Keratinocyte (primary cell): ENCODE measurements at regions not wholly inside any gene's neighbourhood (a gene's known extent, or its start where the extent isn't known, plus 50 kb on each side); places are given as distances from the start of the nearest gene placed in this dataset.

Source experiments
- DNase-seq: peaks from one replicate; pipeline ENCODE4 v3.0.0-alpha.2; 2011; ENCODE audit warnings: low read depth, missing footprints, low spot score
- FAIRE-seq: peaks from 2 replicates; lab custom pipeline; 2011; peaks lifted over from hg19 to GRCh38; lab: Jason Lieb, UNC
- H2AFZ ChIP-seq: 2 replicates; pipeline ENCODE4 v1.6.0; 2012; ENCODE audit warnings: low read length, control low read depth, inconsistent platforms; ENCODE audit not compliant: control insufficient read depth
- H3K27ac ChIP-seq: 2 replicates; pipeline ENCODE4 v1.5.1; 2011; ENCODE audit warnings: low read length; ENCODE audit not compliant: control insufficient read depth, insufficient read depth
- H3K27me3 ChIP-seq: 3 replicates; pipeline ENCODE4 v1.6.0; 2011; ENCODE audit warnings: low read length; ENCODE audit not compliant: control insufficient read depth, insufficient read depth; ENCODE audit errors: extremely low read depth
- H3K36me3 ChIP-seq, 2 experiments: 2 replicates in 1 of 2; 3 replicates in 1 of 2; pipeline ENCODE4 v1.5.1; 2011; ENCODE audit warnings: low read length in 2 of 2, mild to moderate bottlenecking in 1 of 2; ENCODE audit not compliant: control insufficient read depth in 2 of 2, insufficient read depth in 2 of 2; ENCODE audit errors: extremely low read depth in 1 of 2
- H3K4me1 ChIP-seq: 3 replicates; pipeline ENCODE4 v1.5.1; 2011; ENCODE audit warnings: low read length; ENCODE audit not compliant: control insufficient read depth, insufficient read depth; ENCODE audit errors: extremely low read depth
- H3K4me2 ChIP-seq: 3 replicates; pipeline ENCODE4 v1.6.0; 2011; ENCODE audit warnings: low read depth, low read length; ENCODE audit not compliant: control insufficient read depth, insufficient read depth; ENCODE audit errors: extremely low read depth
- H3K4me3 ChIP-seq, 3 experiments: fragments of 200-600 bp in 1 of 3; sonication (generic) in 1 of 3; 2 replicates in 2 of 3; 3 replicates in 1 of 3; pipeline ENCODE4 v1.5.1; 2011 to 2016; ENCODE audit warnings: low read length in 3 of 3, mild to moderate bottlenecking in 3 of 3, control low read depth in 2 of 3, inconsistent platforms in 1 of 3, low read depth in 1 of 3, mixed read lengths in 1 of 3, mixed run types in 1 of 3, moderate library complexity in 1 of 3; ENCODE audit not compliant: control insufficient read depth in 2 of 3, insufficient read depth in 2 of 3; ENCODE audit errors: extremely low read depth in 1 of 3
- H3K79me2 ChIP-seq: 2 replicates; pipeline ENCODE4 v1.6.0; 2012; ENCODE audit warnings: low read length; ENCODE audit not compliant: control insufficient read depth, insufficient read depth
- H3K9ac ChIP-seq: 3 replicates; pipeline ENCODE4 v1.6.0; 2011; ENCODE audit warnings: low read length; ENCODE audit not compliant: control insufficient read depth, insufficient read depth; ENCODE audit errors: extremely low read depth
- H3K9me1 ChIP-seq: 3 replicates; pipeline ENCODE4 v1.6.0; 2011; ENCODE audit warnings: low read length; ENCODE audit not compliant: control insufficient read depth, insufficient read depth; ENCODE audit errors: extremely low read depth
- H3K9me3 ChIP-seq: 2 replicates; pipeline ENCODE4 v1.5.1; 2012; ENCODE audit warnings: low read depth, low read length; ENCODE audit not compliant: control insufficient read depth
- H4K20me1 ChIP-seq: 3 replicates; pipeline ENCODE4 v1.6.0; 2011; ENCODE audit warnings: low read length; ENCODE audit not compliant: control insufficient read depth, insufficient read depth; ENCODE audit errors: extremely low read depth
- EZH2 ChIP-seq: IDR thresholded peaks from one replicate; pipeline ENCODE4 v1.6.1; 2012; ENCODE audit warnings: inconsistent platforms, mild to moderate bottlenecking, low read length, moderate library complexity
- dilution Hi-C: fragments of 300-500 bp; cut with MboI; formaldehyde crosslinking; loops from one replicate; pipeline ENCODE4 v1.7.0; 2020; ENCODE audit warnings: low sequenced_read_pairs; ENCODE audit not compliant: extremely low pct_ligation_motif_present
- TF ChIP-seq, protein P1 (sequence below), 3 experiments: IDR thresholded peaks in 1 of 3; conservative IDR thresholded peaks in 1 of 3; optimal IDR thresholded peaks in 1 of 3; 2 replicates in 2 of 3; 3 replicates in 1 of 3; pipeline versions ENCODE3 to v1.5.1; 2011; ENCODE audit warnings: low read length in 3 of 3, mild to moderate bottlenecking in 3 of 3, moderate library complexity in 2 of 3, control low read depth in 1 of 3, inconsistent platforms in 1 of 3; ENCODE audit not compliant: insufficient read depth in 2 of 3; ENCODE audit errors: extremely low read depth in 1 of 3

DNA sequence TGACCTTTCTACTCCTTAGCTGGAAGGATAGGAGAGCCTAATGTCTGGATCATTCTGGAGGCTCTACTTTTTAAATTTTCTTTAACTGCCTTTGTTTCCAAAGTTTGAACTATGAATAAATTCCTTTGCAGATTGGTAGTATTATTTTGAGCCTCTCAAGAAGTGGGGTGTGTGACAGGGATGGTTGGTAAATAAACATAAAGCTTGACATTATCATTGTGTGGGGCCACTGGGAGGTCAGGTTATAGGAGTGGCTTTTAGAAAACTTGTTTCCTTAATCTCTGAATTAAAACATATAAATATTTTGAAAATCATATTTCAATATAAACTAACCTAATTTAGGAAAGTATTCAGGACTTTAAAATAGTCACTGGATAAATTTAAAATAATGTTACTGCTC lies 89.3 kb downstream of the OTOL1 start:
- Histone ChIP-seq H3K9me1 (no peaks in the 10 kb centered on the region), H3K9ac (no peak overlapping the region), H3K27ac (no peak overlapping the region), H2AFZ (no peak overlapping the region), H3K4me2 (no peak overlapping the region), H3K27me3 (no peaks in the 10 kb centered on the region), H3K36me3 (no peaks in the 10 kb centered on the region), H3K4me3 (no peak overlapping the region), H3K79me2 (no peaks in the 10 kb centered on the region), H4K20me1 (no peaks in the 10 kb centered on the region), H3K4me1 (no peaks in the 10 kb centered on the region), H3K9me3 (no peaks in the 10 kb centered on the region)
- FAIRE-seq (no peak), DNase-seq (no peak)
- dilution Hi-C loops = no loop called here
- TF ChIP-seq, protein P1, sequence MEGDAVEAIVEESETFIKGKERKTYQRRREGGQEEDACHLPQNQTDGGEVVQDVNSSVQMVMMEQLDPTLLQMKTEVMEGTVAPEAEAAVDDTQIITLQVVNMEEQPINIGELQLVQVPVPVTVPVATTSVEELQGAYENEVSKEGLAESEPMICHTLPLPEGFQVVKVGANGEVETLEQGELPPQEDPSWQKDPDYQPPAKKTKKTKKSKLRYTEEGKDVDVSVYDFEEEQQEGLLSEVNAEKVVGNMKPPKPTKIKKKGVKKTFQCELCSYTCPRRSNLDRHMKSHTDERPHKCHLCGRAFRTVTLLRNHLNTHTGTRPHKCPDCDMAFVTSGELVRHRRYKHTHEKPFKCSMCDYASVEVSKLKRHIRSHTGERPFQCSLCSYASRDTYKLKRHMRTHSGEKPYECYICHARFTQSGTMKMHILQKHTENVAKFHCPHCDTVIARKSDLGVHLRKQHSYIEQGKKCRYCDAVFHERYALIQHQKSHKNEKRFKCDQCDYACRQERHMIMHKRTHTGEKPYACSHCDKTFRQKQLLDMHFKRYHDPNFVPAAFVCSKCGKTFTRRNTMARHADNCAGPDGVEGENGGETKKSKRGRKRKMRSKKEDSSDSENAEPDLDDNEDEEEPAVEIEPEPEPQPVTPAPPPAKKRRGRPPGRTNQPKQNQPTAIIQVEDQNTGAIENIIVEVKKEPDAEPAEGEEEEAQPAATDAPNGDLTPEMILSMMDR (optimal IDR thresholded peaks at IDR 0.05 in 1 of 3, IDR thresholded peaks at IDR 0.05 in 1 of 3, conservative IDR thresholded peaks at IDR 0.05 in 1 of 3; ENCODE audit: extremely low read depth in 1 of 3, insufficient read depth in 2 of 3, low read length in 3 of 3) = no peak
- TF ChIP-seq EZH2 = no peak

DNA sequence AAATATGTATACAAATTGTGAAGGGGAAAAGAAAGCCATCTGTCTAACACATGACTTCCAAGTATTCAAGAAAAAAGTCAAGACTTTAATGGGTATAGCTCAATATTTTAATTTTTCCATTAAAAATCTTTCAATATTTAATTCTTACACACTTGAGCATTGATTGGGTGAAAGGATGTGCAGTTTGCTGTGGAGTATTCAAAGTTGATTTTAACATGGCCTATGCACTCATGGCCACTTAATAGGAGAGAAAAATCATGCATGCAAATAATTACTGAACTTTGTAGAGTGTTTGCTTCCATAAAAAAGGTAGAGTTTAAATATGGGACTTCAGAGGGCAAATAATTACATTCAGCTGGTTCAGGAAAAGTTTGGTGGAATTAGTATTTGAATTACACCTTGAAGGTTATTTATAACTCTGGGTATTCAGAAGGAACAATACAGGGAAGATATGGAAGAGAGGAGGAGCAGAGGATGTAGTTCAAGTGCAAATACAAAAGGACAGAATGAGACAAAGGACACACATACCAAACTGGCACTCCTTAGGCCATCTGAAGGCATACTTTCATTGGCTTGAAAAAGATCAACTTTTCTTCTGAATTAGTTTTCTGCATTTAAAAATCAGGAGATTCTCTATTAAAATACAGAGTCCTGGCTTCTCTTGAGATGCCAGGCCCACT lies 90.1 kb downstream of the OTOL1 start:
- Histone ChIP-seq H3K9ac (no peak overlapping the region), H3K4me3 (no peak overlapping the region), H3K9me3 (no peaks in the 10 kb centered on the region), H4K20me1 (no peaks in the 10 kb centered on the region), H3K9me1 (no peaks in the 10 kb centered on the region), H3K27ac (no peak overlapping the region), H3K79me2 (no peaks in the 10 kb centered on the region), H3K4me2 (no peak overlapping the region), H3K4me1 (no peaks in the 10 kb centered on the region), H2AFZ (no peak overlapping the region), H3K27me3 (no peaks in the 10 kb centered on the region), H3K36me3 (no peaks in the 10 kb centered on the region)
- dilution Hi-C loops = no loop called here
- DNase-seq (no peak), FAIRE-seq (no peak)
- no peak for TF ChIP-seq EZH2
- TF ChIP-seq, protein P1 (optimal IDR thresholded peaks at IDR 0.05 in 1 of 3, IDR thresholded peaks at IDR 0.05 in 1 of 3, conservative IDR thresholded peaks at IDR 0.05 in 1 of 3; ENCODE audit: extremely low read depth in 1 of 3, insufficient read depth in 2 of 3, low read length in 3 of 3) = no peak
